HL-60 (cell line): ENCODE measurements at regions not wholly inside any gene's neighbourhood (a gene's known extent, or its start where the extent isn't known, plus 50 kb on each side); places are given as distances from the start of the nearest gene placed in this dataset.

Experiments used
- POLR2AphosphoS5 ChIP-seq: IDR thresholded peaks from 2 replicates; pipeline ENCODE4 v1.6.1; 2012; ENCODE audit warnings: low read depth
- TF ChIP-seq, protein P1 (sequence below): IDR thresholded peaks from one replicate; pipeline ENCODE4 v1.5.1; 2011; ENCODE audit warnings: low read length, control low read depth, inconsistent platforms; ENCODE audit not compliant: insufficient read depth

DNA sequence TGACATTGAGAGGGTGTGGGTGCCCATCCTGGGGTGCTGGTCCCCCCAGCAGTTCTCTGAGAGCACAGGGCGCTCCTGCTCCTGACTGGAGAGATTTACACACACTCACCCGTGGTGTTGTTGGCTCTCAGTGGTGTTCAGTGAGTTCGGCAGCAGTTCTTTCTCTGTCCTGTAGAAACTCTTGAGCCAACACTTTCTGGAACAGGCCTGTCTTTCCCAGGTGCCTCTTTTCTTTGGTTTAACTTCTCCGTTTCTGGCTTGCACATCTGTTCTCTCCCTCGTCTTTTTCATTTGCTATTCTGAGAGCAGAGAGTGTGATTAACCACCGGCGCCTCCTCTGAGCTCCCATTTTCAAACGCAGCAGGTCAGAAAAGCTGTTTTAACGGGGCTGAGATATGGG, 284.5 kb downstream of the IRX2 start:
- TF ChIP-seq, protein P1, sequence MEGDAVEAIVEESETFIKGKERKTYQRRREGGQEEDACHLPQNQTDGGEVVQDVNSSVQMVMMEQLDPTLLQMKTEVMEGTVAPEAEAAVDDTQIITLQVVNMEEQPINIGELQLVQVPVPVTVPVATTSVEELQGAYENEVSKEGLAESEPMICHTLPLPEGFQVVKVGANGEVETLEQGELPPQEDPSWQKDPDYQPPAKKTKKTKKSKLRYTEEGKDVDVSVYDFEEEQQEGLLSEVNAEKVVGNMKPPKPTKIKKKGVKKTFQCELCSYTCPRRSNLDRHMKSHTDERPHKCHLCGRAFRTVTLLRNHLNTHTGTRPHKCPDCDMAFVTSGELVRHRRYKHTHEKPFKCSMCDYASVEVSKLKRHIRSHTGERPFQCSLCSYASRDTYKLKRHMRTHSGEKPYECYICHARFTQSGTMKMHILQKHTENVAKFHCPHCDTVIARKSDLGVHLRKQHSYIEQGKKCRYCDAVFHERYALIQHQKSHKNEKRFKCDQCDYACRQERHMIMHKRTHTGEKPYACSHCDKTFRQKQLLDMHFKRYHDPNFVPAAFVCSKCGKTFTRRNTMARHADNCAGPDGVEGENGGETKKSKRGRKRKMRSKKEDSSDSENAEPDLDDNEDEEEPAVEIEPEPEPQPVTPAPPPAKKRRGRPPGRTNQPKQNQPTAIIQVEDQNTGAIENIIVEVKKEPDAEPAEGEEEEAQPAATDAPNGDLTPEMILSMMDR, result no peak
- TF ChIP-seq POLR2AphosphoS5, result no peak
